Spleen (tissue), 7 donors: ENCODE measurements at regions not wholly inside any gene's neighbourhood (a gene's known extent, or its start where the extent isn't known, plus 50 kb on each side); places are given as distances from the start of the nearest gene placed in this dataset.

Experiments used
- CTCF ChIP-seq, 11 experiments: fragments of 200-600 bp in 7 of 11; fragments of 450-650 bp in 4 of 11; sonication (generic) in 4 of 11; IDR thresholded peaks in 8 of 11; conservative IDR thresholded peaks in 3 of 11; 1 replicate in 7 of 11; 2 replicates in 4 of 11; pipeline versions ENCODE4 v1.4.0 to v1.8.0; 2016 to 2021; ENCODE audit warnings: antibody characterized with exemption in 11 of 11, inconsistent platforms in 4 of 11, mild to moderate bottlenecking in 1 of 11
- POLR2A ChIP-seq, 3 donors: fragments of 450-650 bp; IDR thresholded peaks; one replicate each; pipeline ENCODE4 v1.5.1; 2017; ENCODE audit warnings: antibody characterized with exemption in 3 of 3, mild to moderate bottlenecking in 1 of 3
- POLR2AphosphoS5 ChIP-seq, 3 donors: sonication (generic); formaldehyde crosslinking; IDR thresholded peaks; one replicate each; pipeline ENCODE4 v1.5.1; 2017; ENCODE audit warnings: antibody characterized with exemption in 3 of 3
- donor health status: DM: no; HTN: no; CAD: no; lungs with moderate emphysema.
- donor health status: DM: no; HTN: no; CAD: no.
- donor health status: DM: no; HTN: no; CAD: no.

GRCh38 chr2:104965900-104966299 lies 72.0 kb upstream of the MRPS9 start:
- TF ChIP-seq POLR2A (IDR thresholded peaks at IDR 0.05): no peak
- TF ChIP-seq CTCF (IDR thresholded peaks at IDR 0.05 in 8 of 11, conservative IDR thresholded peaks at IDR 0.05 in 3 of 11): no peak
- TF ChIP-seq POLR2AphosphoS5 (IDR thresholded peaks at IDR 0.05): no peak
